Activated T-cell treated with anti-CD3 and anti-CD28 coated beads, Interleukin-2, amount 50 U/mL, for 24 hours (primary cell): ENCODE measurements at regions not wholly inside any gene's neighbourhood (a gene's known extent, or its start where the extent isn't known, plus 50 kb on each side); places are given as distances from the start of the nearest gene placed in this dataset.

Experiments
- DNase-seq: peaks from one replicate; pipeline ENCODE4 v3.0.0-alpha.2; 2020
- H3K27ac Mint-ChIP-seq: 2 replicates; pipeline ENCODE4 v1.8.0; 2020; ENCODE audit warnings: mild to moderate bottlenecking, mixed read lengths
- H3K27me3 Mint-ChIP-seq: 2 replicates; pipeline ENCODE4 v1.8.0; 2020; ENCODE audit warnings: mixed read lengths
- H3K36me3 Mint-ChIP-seq: 2 replicates; pipeline ENCODE4 v1.8.0; 2020; ENCODE audit warnings: low read depth, mixed read lengths
- H3K4me1 Mint-ChIP-seq: 2 replicates; pipeline ENCODE4 v1.8.0; 2020; ENCODE audit warnings: low read depth, mixed read lengths
- H3K4me3 Mint-ChIP-seq: 2 replicates; pipeline ENCODE4 v1.8.0; 2020; ENCODE audit warnings: mild to moderate bottlenecking, moderate library complexity, mixed read lengths
- H3K9me3 Mint-ChIP-seq: 2 replicates; pipeline ENCODE4 v1.8.0; 2020; ENCODE audit warnings: mixed read lengths

DNA sequence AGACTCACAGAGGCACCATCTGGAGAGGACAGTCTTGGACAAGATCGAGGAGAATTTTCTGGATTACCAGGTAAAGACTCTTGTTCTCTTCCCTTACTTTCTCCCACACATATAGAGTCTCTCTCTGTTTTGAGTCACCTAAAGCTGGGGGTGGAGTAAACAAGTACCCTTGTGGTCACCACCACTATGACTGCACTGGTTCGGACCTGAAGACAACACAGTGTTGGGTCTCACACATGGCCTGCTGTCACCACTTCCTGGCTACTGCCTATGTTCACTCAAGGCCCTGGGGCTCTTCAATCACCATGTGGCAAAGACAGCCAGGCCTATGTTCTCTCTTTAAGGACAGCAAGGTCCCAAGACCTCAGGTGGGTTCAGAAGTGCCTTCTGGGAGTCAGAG is 253.3 kb upstream of the VRK2 start:
- Mint-ChIP-seq H3K4me1 (no peaks in the 10 kb centered on the region), H3K36me3 (no peaks in the 10 kb centered on the region), H3K4me3 (no peak overlapping the region), H3K27me3 (peaks cover 2% of the 10 kb centered on the region), H3K9me3 (peaks cover 10% of the 10 kb centered on the region), H3K27ac (no peak overlapping the region)
- no peak for DNase-seq

DNA sequence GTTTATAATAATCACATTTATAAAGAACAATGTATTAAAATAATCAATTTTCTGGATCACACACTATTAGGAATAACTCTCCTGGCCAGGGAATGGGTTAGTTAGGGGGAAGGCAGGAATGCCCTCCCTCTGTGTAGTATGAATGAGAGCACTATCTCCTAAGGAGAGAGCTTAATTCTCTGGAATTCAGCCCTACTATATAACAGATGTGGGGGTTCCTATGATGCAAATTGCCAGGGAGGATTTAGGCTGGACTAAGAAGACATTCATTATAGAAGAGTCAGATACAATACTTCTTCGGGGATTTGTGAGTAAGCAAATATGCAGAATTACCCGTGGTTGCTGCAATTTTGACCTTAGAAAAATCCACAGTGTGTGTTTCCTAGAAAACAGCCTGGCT is 250.1 kb upstream of the VRK2 start:
- Mint-ChIP-seq H3K4me1 (no peaks in the 10 kb centered on the region), H3K4me3 (no peak overlapping the region), H3K27me3 (peaks cover 2% of the 10 kb centered on the region), H3K9me3 (peaks cover 11% of the 10 kb centered on the region), H3K36me3 (no peaks in the 10 kb centered on the region), H3K27ac (no peak overlapping the region)
- no peak for DNase-seq

DNA sequence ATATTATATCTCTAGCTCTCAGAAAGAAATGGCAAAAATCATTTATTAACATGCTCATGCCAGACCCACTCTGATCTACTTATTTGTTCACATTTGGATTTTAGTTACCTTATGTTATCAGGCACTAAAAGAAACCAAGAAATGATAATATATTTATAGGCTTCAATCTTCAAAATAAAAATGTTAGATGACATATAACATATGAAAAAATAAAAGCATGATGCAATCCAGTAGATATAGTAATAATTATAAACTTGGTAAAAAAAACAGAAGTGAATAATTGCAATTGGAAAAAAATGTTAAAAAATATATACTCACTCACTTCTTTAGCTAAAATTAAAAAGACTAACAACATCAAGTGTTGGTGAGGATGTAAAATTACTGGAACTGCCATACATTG is 248.3 kb upstream of the VRK2 start:
- Mint-ChIP-seq H3K4me3 (no peak overlapping the region), H3K36me3 (no peaks in the 10 kb centered on the region), H3K4me1 (no peaks in the 10 kb centered on the region), H3K27me3 (no peaks in the 10 kb centered on the region), H3K27ac (no peak overlapping the region), H3K9me3 (peaks cover 10% of the 10 kb centered on the region)
- no peak for DNase-seq

DNA sequence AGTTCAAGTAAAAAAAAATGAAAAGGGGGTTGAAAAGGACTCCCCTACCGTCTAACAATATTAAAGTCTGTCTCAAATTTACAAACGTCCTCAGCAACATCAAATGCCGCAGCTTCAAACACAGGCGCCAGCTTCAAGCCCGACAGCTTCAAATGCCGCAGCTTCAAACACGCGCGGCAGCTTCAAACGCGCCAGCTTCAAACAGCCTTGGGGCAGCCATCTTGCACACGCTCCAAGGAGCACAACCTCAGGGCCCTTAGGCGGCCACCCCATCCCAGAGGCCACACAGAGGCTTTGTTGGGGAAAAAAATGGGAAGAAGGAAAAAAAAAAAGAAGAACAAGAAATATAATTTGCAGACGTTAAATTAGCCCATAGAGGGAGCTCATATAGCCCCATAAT is 244.4 kb upstream of the VRK2 start:
- H3K9me3 Mint-ChIP-seq: peaks cover 10% of the 10 kb centered on the region
- no peak for DNase-seq
- H3K36me3 Mint-ChIP-seq: no peaks in the 10 kb centered on the region
- H3K4me1 Mint-ChIP-seq: no peaks in the 10 kb centered on the region
- H3K27me3 Mint-ChIP-seq: no peaks in the 10 kb centered on the region
- H3K27ac Mint-ChIP-seq: no peak overlapping the region
- H3K4me3 Mint-ChIP-seq: no peak overlapping the region

DNA sequence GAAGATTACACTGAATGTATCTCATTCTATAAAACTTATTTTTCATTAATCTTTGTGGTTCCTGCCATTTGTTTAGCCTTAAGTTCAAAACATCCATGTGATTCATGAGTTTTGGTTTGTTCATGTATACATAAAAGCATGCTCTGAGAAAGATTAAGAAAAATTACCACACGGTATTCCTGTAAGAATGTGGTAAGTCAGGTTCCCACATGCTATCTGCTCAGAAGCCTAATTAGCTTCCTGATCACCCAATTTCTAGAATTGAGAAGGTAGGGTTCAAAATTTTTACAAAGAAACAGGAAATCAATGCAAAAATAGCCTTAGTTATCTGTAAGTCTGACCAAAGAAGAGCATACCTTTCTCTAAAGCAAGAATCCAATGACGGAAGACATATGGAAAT is 241.6 kb upstream of the VRK2 start:
- Mint-ChIP-seq H3K36me3 (no peaks in the 10 kb centered on the region), H3K4me1 (no peaks in the 10 kb centered on the region), H3K4me3 (no peak overlapping the region)

DNA sequence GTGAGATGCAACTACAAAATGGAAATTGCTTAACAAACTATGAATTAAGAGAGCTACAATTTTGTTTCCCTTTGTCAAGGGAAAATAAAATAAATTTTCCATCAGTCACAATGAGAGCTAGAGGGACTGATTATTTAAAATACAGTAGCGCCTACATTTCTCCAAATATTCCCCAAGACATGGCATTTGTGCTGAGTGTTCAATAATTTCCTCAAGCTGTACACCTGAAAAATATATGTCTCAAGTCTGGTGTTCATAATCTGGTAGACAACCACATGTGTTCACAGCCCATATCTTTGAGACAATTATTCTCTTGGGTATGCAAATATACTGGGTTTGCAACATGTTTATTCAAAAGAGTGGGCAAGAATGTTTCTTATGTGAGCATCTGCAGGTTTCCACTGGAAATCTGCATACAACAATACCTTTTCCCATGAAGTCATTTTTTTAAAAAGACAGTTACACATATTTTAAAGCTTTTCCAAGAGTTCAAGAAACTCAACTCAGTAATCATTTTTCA is 240.1 kb upstream of the VRK2 start:
- no peak for DNase-seq
- no peaks in the 10 kb centered on the region for H3K36me3 Mint-ChIP-seq
- H3K27ac Mint-ChIP-seq: no peak overlapping the region
- H3K27me3 Mint-ChIP-seq: no peaks in the 10 kb centered on the region
- H3K4me3 Mint-ChIP-seq: no peak overlapping the region
- H3K9me3 Mint-ChIP-seq: peaks cover 2% of the 10 kb centered on the region
- no peaks in the 10 kb centered on the region for H3K4me1 Mint-ChIP-seq

More for the DNA sequence above, 241.6 kb upstream of the VRK2 start:
- Mint-ChIP-seq H3K27ac (no peak overlapping the region), H3K9me3 (peaks cover 2% of the 10 kb centered on the region), H3K27me3 (no peaks in the 10 kb centered on the region)
- DNase-seq: no peak

DNA sequence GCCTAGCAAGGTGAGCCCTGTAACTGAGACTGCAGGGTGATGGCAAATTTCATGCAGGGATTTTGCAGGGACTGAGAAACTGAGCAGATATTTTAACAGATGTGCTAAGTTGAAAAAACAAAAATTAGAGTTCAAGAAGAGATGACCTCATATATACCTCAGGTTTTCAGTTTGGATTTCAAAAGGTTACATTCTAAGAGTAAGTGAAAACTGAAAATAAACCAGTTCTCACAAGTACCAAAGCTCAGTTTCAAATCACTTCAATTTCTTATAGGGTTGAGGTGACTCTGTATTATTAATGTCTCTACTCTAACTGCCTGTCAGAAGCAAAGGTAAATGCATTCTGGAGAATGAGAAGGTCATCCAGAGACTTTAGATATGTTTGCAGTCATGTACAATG is 237.4 kb upstream of the VRK2 start:
- no peaks in the 10 kb centered on the region for H3K36me3 Mint-ChIP-seq
- H3K4me3 Mint-ChIP-seq: no peak overlapping the region
- H3K27ac Mint-ChIP-seq: no peak overlapping the region
- H3K9me3 Mint-ChIP-seq: no peaks in the 10 kb centered on the region
- no peak for DNase-seq
- no peaks in the 10 kb centered on the region for H3K27me3 Mint-ChIP-seq
- H3K4me1 Mint-ChIP-seq: no peaks in the 10 kb centered on the region

DNA sequence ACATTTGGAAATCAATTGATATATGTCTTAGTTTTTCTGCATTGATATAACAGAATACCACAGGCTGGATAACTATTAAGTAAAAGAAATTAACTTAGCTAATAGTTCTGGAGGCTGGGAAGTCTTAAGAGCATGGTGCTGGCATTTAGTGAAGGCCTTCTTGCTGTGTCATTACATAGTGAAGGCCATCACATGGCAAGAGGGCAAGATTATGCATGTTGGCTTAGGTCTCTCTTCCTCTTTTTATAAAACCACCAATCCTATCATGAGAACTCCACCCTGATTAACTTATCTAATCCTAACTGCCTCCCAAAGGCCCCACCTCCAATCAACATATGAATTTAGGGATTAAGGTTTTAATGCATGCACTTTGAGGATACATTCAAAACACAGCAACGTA is 225.5 kb upstream of the VRK2 start:
- Mint-ChIP-seq H3K4me1 (no peaks in the 10 kb centered on the region), H3K9me3 (peaks cover 4% of the 10 kb centered on the region), H3K4me3 (no peak overlapping the region), H3K27ac (no peak overlapping the region), H3K27me3 (no peaks in the 10 kb centered on the region), H3K36me3 (no peaks in the 10 kb centered on the region)
- DNase-seq: no peak

DNA sequence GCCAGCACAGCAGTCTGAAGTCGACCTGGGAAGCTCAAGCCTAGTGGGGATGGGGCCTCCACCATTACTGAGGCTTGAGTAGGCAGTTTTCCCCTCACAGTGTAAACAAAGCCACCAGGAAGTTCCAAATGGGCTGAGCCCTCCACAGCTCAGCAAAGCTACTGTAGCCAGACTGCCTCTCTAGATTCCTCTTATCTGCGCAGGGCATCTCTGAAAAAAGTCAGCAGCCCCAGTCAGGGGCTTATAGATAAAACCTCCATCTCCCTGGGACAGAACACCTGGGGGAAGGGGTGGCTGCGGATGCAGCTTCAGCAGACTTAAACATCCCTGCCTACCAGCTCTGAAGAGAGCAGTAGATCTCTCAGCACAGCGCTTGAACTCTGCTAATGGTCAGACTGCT is 218.4 kb upstream of the VRK2 start:
- no peaks in the 10 kb centered on the region for H3K27me3 Mint-ChIP-seq
- no peaks in the 10 kb centered on the region for H3K4me1 Mint-ChIP-seq
- no peak overlapping the region for H3K4me3 Mint-ChIP-seq
- no peak overlapping the region for H3K27ac Mint-ChIP-seq
- no peaks in the 10 kb centered on the region for H3K36me3 Mint-ChIP-seq
- no peak for DNase-seq
- peaks cover 28% of the 10 kb centered on the region for H3K9me3 Mint-ChIP-seq

DNA sequence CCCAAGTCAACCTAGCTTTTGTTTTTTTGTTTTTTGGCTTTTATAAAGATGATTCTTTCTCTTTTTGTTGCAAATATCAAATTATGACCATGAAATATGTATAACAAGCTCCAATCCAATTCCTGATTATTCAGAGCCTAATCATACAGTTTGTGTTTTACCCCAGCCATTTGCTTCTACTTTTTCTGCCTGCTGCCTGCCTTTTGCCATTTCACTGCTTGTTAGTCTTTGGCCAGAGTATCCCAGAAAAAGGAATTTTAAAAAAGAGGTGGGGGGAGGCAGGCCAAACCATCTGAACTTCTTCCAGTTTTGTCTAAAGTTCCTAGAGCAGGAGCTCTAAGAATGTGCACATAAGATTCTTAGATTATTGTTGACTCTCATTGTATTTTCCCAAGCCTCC is 211.9 kb upstream of the VRK2 start:
- Mint-ChIP-seq H3K27ac (no peak overlapping the region), H3K36me3 (no peaks in the 10 kb centered on the region), H3K9me3 (peaks cover 14% of the 10 kb centered on the region), H3K4me3 (no peak overlapping the region), H3K27me3 (no peaks in the 10 kb centered on the region), H3K4me1 (no peaks in the 10 kb centered on the region)
- no peak for DNase-seq

DNA sequence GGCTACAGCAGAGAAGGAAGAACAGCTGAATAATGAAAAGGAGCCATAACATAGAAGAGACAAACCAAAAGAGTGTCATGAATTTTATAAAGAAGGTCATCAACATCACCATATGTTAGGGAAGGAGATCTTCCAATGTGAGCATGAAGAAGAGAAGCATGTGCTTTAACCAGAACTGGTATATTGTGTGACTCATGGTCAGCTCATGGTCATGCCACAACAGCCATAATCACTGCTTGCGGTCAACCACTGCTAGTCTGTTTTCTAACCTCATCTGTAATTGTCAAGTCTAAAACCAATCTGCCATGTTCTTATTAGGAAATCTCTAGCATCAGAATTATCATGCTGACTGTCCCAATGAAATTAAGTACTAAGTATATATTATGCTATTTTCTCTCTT is 204.1 kb upstream of the VRK2 start:
- DNase-seq: no peak
- Mint-ChIP-seq H3K27ac (no peak overlapping the region), H3K4me1 (no peaks in the 10 kb centered on the region), H3K27me3 (peaks cover 6% of the 10 kb centered on the region), H3K36me3 (no peaks in the 10 kb centered on the region), H3K4me3 (no peak overlapping the region), H3K9me3 (peaks cover 7% of the 10 kb centered on the region)

DNA sequence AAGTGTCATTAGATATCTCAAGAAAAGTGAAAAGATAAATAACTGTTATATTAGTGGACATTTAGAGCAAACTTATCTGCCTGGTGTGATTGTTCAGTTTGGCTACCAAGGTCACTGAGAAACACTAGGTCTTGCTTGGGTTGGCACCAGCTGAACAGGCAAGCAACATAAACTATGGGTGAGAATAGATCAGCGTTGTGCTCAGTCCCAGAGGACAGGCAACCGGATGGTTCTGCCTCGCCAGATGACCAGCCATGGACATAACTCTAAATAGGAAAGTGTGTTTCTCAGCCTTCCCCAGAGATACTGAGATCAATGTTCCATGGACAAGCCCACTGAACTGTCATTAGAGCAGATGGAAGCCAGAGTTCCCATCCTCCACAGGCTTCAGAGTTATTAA is 203.4 kb upstream of the VRK2 start:
- no peak overlapping the region for H3K4me3 Mint-ChIP-seq
- no peaks in the 10 kb centered on the region for H3K36me3 Mint-ChIP-seq
- no peak overlapping the region for H3K27ac Mint-ChIP-seq
- DNase-seq: no peak
- H3K4me1 Mint-ChIP-seq: no peaks in the 10 kb centered on the region
- peaks cover 6% of the 10 kb centered on the region for H3K27me3 Mint-ChIP-seq
- peaks cover 7% of the 10 kb centered on the region for H3K9me3 Mint-ChIP-seq

DNA sequence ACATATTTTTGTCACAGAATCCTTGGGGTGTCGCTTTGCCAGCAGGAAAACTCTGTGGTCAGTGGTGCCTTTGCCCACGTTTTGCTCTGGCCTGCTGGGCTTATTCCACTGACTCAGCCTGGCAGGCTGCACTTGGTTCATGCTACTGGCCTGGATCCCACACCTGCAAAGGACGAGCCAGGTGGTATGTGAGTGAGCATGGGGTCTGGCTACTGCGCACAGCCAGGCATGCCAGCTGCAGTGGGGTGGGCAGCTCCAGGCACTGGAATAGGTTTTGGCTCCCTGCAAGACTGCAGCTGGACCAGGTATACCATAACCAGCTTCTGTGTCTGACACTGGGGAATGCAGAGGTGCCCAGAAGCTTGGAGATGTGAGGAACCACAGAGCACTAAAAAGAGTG is 197.9 kb upstream of the VRK2 start:
- DNase-seq: no peak
- Mint-ChIP-seq H3K4me3 (no peak overlapping the region), H3K9me3 (peaks cover 7% of the 10 kb centered on the region), H3K27ac (no peak overlapping the region), H3K4me1 (no peaks in the 10 kb centered on the region), H3K36me3 (no peaks in the 10 kb centered on the region), H3K27me3 (no peaks in the 10 kb centered on the region)

DNA sequence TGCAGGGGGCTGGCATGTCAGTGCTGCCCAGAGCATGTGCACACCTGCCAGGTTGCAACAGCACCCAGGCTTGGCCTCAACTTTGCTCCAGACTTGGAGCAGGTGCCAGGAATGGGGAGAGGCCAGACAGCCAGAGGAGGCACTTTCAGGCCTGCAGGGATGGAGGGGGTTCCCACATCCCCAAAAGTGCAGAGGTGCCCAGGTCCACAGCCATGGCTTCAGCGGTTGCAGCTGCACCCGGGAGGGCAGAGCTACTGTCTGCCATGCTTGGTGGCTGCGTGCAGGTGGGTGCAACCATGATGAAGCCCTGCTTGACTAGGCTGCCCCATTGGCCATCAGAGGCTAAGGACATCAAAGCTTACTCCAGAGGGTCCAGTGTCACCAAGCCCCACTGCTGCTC is 196.8 kb upstream of the VRK2 start:
- Mint-ChIP-seq H3K9me3 (peaks cover 7% of the 10 kb centered on the region), H3K27me3 (no peaks in the 10 kb centered on the region), H3K36me3 (no peaks in the 10 kb centered on the region), H3K4me1 (no peaks in the 10 kb centered on the region), H3K4me3 (no peak overlapping the region), H3K27ac (no peak overlapping the region)
- DNase-seq: no peak

DNA sequence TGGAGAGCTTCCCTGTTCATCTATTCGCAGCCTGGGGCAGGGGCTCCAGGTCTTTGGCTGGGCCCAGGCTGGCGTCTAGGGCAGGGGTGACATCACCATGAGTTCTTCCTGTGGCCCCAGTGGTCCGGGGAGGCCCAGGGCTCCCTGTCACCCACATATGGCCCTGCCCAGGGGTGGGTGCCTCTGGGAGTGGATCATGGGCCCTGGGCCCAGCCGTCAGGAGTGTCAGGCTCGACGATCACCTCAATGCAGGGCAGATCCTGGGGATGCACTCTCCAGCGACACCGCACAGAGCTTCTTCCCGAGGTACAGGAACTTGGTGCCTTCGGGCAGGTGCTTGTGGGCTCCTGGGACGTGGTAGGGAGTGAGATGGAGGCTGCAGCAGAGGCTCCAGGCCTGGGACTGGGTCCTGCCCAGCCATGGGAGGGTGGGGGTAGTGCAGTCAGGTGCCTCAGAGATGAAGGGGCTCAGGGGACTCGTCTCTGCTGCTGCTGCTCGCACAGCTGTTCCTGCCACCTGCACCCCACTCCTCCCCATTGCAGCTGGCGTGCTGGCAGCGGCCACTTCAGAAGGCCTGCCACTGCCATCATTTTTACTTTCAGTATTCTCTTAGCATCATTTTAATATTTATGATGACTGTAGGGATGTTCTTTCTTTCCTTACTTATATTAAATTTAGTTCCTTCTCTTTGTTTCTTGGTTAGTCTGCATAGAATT is 196.0 kb upstream of the VRK2 start:
- peaks cover 7% of the 10 kb centered on the region for H3K9me3 Mint-ChIP-seq
- H3K4me1 Mint-ChIP-seq: no peaks in the 10 kb centered on the region
- no peak overlapping the region for H3K4me3 Mint-ChIP-seq
- no peak for DNase-seq
- H3K36me3 Mint-ChIP-seq: no peaks in the 10 kb centered on the region
- H3K27ac Mint-ChIP-seq: no peak overlapping the region
- no peaks in the 10 kb centered on the region for H3K27me3 Mint-ChIP-seq

DNA sequence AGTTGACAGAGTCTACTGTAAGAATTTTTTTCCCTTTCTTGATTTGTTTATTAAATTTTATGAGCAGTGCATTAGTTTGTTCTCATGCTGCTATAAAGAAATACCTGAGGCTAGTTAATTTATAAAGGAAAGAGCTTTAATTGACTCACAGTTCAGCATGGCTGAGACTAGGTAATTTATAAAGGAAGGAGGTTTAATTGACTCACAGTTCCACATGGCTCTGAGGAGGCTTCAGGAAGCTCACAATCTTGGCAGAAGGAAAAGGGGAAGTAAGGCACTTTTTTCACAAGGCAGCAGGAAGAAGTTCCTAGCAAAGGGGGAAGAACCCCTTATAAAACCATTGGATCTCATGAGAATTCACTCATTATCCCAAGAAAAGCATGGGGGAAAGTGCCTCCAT is 191.4 kb upstream of the VRK2 start:
- Mint-ChIP-seq H3K36me3 (no peaks in the 10 kb centered on the region), H3K4me3 (no peak overlapping the region), H3K9me3 (no peaks in the 10 kb centered on the region), H3K4me1 (no peaks in the 10 kb centered on the region), H3K27me3 (no peaks in the 10 kb centered on the region), H3K27ac (no peak overlapping the region)
- DNase-seq: no peak
